HL-60 (cell line): ENCODE measurements at regions not wholly inside any gene's neighbourhood (a gene's known extent, or its start where the extent isn't known, plus 50 kb on each side); places are given as distances from the start of the nearest gene placed in this dataset.

Experiments
- CTCF ChIP-seq: IDR thresholded peaks from one replicate; pipeline ENCODE4 v1.5.1; 2011; ENCODE audit warnings: low read length, control low read depth, inconsistent platforms; ENCODE audit not compliant: insufficient read depth
- TF ChIP-seq, protein P1 (sequence below): IDR thresholded peaks from 2 replicates; pipeline ENCODE4 v1.6.1; 2012; ENCODE audit warnings: low read depth; ENCODE audit not compliant: insufficient replicate concordance

DNA sequence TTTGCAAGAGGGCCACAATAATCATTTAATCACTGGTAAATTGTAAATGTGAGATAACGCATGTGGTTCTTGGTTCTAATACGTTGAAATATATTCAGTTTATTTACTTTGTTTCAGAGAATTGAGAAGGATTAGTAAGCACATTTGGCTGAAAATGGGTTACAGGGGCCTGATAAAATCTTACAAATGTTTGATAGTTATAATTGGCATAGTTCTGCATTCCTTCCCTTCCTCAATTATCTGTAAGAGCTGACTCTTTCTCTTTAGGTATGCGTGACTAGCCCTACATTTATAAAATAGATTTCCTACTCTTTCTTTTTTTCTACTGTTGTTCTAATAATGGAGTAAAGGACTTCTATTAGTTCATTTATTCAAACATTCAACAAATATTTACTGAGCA, 685.2 kb downstream of the NUP35 start:
- TF ChIP-seq CTCF, result no peak
- TF ChIP-seq, protein P1, sequence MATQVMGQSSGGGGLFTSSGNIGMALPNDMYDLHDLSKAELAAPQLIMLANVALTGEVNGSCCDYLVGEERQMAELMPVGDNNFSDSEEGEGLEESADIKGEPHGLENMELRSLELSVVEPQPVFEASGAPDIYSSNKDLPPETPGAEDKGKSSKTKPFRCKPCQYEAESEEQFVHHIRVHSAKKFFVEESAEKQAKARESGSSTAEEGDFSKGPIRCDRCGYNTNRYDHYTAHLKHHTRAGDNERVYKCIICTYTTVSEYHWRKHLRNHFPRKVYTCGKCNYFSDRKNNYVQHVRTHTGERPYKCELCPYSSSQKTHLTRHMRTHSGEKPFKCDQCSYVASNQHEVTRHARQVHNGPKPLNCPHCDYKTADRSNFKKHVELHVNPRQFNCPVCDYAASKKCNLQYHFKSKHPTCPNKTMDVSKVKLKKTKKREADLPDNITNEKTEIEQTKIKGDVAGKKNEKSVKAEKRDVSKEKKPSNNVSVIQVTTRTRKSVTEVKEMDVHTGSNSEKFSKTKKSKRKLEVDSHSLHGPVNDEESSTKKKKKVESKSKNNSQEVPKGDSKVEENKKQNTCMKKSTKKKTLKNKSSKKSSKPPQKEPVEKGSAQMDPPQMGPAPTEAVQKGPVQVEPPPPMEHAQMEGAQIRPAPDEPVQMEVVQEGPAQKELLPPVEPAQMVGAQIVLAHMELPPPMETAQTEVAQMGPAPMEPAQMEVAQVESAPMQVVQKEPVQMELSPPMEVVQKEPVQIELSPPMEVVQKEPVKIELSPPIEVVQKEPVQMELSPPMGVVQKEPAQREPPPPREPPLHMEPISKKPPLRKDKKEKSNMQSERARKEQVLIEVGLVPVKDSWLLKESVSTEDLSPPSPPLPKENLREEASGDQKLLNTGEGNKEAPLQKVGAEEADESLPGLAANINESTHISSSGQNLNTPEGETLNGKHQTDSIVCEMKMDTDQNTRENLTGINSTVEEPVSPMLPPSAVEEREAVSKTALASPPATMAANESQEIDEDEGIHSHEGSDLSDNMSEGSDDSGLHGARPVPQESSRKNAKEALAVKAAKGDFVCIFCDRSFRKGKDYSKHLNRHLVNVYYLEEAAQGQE, result no peak
